Endothelial cell of umbilical vein (primary cell): ENCODE measurements at regions not wholly inside any gene's neighbourhood (a gene's known extent, or its start where the extent isn't known, plus 50 kb on each side); places are given as distances from the start of the nearest gene placed in this dataset.

Source experiments
- CTCF ChIP-seq, 2 donors: IDR thresholded peaks; 1 replicate in 1 of 2; 2 replicates in 1 of 2; pipeline ENCODE4 v1.5.1; 2011; ENCODE audit warnings: low read length in 2 of 2, mild to moderate bottlenecking in 2 of 2, moderate library complexity in 2 of 2, control low read depth in 1 of 2, inconsistent platforms in 1 of 2, low read depth in 1 of 2; ENCODE audit not compliant: insufficient read depth in 1 of 2; ENCODE audit errors: extremely low read depth in 1 of 2
- EZH2 ChIP-seq: IDR thresholded peaks from 2 replicates; pipeline ENCODE4 v1.6.1; 2012; ENCODE audit warnings: borderline replicate concordance, low read depth, mild to moderate bottlenecking, moderate library complexity, low read length, inconsistent platforms; ENCODE audit not compliant: severe bottlenecking
- FOS ChIP-seq: IDR thresholded peaks from 2 replicates; pipeline ENCODE4 v1.6.1; 2011; ENCODE audit warnings: mild to moderate bottlenecking, low read length, moderate library complexity, borderline replicate concordance; ENCODE audit not compliant: insufficient read depth
- GATA2 ChIP-seq: IDR thresholded peaks from 2 replicates; pipeline ENCODE4 v1.7.0; 2011; ENCODE audit warnings: low read depth, mild to moderate bottlenecking, moderate library complexity, mixed read lengths, low read length; ENCODE audit not compliant: insufficient read length, insufficient read depth
- JUN ChIP-seq: IDR thresholded peaks from 2 replicates; pipeline ENCODE4 v1.6.1; 2011; ENCODE audit warnings: borderline replicate concordance, low read depth; ENCODE audit not compliant: insufficient read length, insufficient read depth
- MYC ChIP-seq: IDR thresholded peaks from one replicate; pipeline ENCODE4 v1.6.1; 2011; ENCODE audit warnings: mild to moderate bottlenecking, low read depth, low read length
- POLR2A ChIP-seq: IDR thresholded peaks from 2 replicates; pipeline ENCODE4 v1.6.1; 2012; ENCODE audit warnings: low read depth, mild to moderate bottlenecking, control low read depth, low read length
- POLR2AphosphoS5 ChIP-seq: IDR thresholded peaks from 2 replicates; pipeline ENCODE4 v1.6.1; 2012; ENCODE audit warnings: low read depth, mild to moderate bottlenecking, control low read depth, low read length, moderate library complexity; ENCODE audit not compliant: insufficient read depth
- TF ChIP-seq, protein P1 (sequence below): IDR thresholded peaks from 2 replicates; pipeline ENCODE4 v1.6.1; 2011; ENCODE audit not compliant: insufficient read depth, insufficient read length

GRCh38 chr11:87803748-87804147 is 371.5 kb downstream of the RAB38 start:
- no peak for TF ChIP-seq CTCF (IDR thresholded peaks at IDR 0.05; ENCODE audit: extremely low read depth in 1 of 2, insufficient read depth in 1 of 2, low read depth in 1 of 2, low read length in 2 of 2)
- TF ChIP-seq, protein P1, sequence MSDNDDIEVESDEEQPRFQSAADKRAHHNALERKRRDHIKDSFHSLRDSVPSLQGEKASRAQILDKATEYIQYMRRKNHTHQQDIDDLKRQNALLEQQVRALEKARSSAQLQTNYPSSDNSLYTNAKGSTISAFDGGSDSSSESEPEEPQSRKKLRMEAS: no peak
- no peak for TF ChIP-seq POLR2A
- no peak for TF ChIP-seq MYC
- no peak for TF ChIP-seq FOS
- TF ChIP-seq EZH2: no peak
- no peak for TF ChIP-seq POLR2AphosphoS5
- TF ChIP-seq JUN: no peak
- TF ChIP-seq GATA2: no peak
